Hepatocyte (in vitro differentiated cells): ENCODE measurements at regions not wholly inside any gene's neighbourhood (a gene's known extent, or its start where the extent isn't known, plus 50 kb on each side); places are given as distances from the start of the nearest gene placed in this dataset.
"Not testable (repeated sequence)": the region's sequence is repeated elsewhere in the genome, so short reads cannot be mapped to it uniquely, and the experiment has no call there.

ENCODE experiments used
- DNase-seq: peaks from one replicate; pipeline ENCODE4 v3.0.0-alpha.2; 2016; ENCODE audit warnings: low spot score
- H2AFZ ChIP-seq: fragments of 200-600 bp; sonication (generic); 2 replicates; pipeline ENCODE4 v1.6.0; 2016; ENCODE audit warnings: antibody characterized with exemption, mild to moderate bottlenecking
- H3K27ac ChIP-seq: fragments of 200-600 bp; sonication (generic); 2 replicates; pipeline ENCODE4 v1.5.1; 2016; ENCODE audit warnings: mild to moderate bottlenecking
- H3K27me3 ChIP-seq: fragments of 200-600 bp; sonication (generic); 2 replicates; pipeline ENCODE4 v1.6.1; 2016
- H3K36me3 ChIP-seq: fragments of 200-600 bp; sonication (generic); replicated peaks from 2 replicates; pipeline ENCODE4 v1.5.1; 2016; ENCODE audit warnings: low read depth; ENCODE audit not compliant: insufficient read depth
- H3K4me1 ChIP-seq: fragments of 200-600 bp; sonication (generic); 2 replicates; pipeline ENCODE4 v1.5.1; 2016; ENCODE audit warnings: mild to moderate bottlenecking, moderate library complexity; ENCODE audit not compliant: insufficient read depth
- H3K4me2 ChIP-seq: fragments of 200-600 bp; sonication (generic); 2 replicates; pipeline ENCODE4 v1.6.0; 2016
- H3K4me3 ChIP-seq: fragments of 200-600 bp; sonication (generic); 2 replicates; pipeline ENCODE4 v1.5.1; 2016; ENCODE audit warnings: mild to moderate bottlenecking
- H3K79me2 ChIP-seq: fragments of 200-600 bp; sonication (generic); 2 replicates; pipeline ENCODE4 v1.6.0; 2017; ENCODE audit warnings: mild to moderate bottlenecking
- H3K9me2 ChIP-seq: fragments of 200-600 bp; sonication (generic); replicated peaks from 2 replicates; pipeline ENCODE4 v1.6.0; 2017; ENCODE audit warnings: mild to moderate bottlenecking; ENCODE audit not compliant: insufficient read depth
- H3K9me3 ChIP-seq: fragments of 200-600 bp; sonication (generic); 2 replicates; pipeline ENCODE4 v1.5.1; 2016; ENCODE audit warnings: low read depth, mild to moderate bottlenecking
- H4K20me1 ChIP-seq: fragments of 200-600 bp; sonication (generic); 2 replicates; pipeline ENCODE4 v1.6.0; 2016; ENCODE audit warnings: mild to moderate bottlenecking; ENCODE audit not compliant: insufficient read depth, poor library complexity, severe bottlenecking
- CTCF ChIP-seq: fragments of 200-600 bp; sonication (generic); IDR thresholded peaks from 2 replicates; pipeline ENCODE4 v1.5.1; 2016; ENCODE audit warnings: antibody characterized with exemption, mild to moderate bottlenecking; ENCODE audit not compliant: poor library complexity
- EZH2 ChIP-seq: fragments of 200-600 bp; sonication (generic); IDR thresholded peaks from 2 replicates; pipeline ENCODE4 v1.6.1; 2016; ENCODE audit warnings: antibody characterized with exemption, mild to moderate bottlenecking, borderline replicate concordance
- EZH2phosphoT487 ChIP-seq: fragments of 200-600 bp; sonication (generic); IDR thresholded peaks from one replicate; pipeline ENCODE4 v1.6.1; 2018; ENCODE audit warnings: antibody characterized with exemption, mild to moderate bottlenecking, low read depth, moderate library complexity; ENCODE audit not compliant: unreplicated experiment, severe bottlenecking
- WGBS: methylation state at CpG from one replicate; pipeline ENCODE4 v1.1.6; 2016; ENCODE audit warnings: low lambda C conversion rate; ENCODE audit errors: missing lambda C conversion rate; 5-methylcytosine and 5-hydroxymethylcytosine counted together

GRCh38 chr1:82059959-82060358 is 259.2 kb downstream of the ADGRL2 start:
- Histone ChIP-seq H3K9me3 (no peaks in the 10 kb centered on the region), H2AFZ (no peak overlapping the region), H3K79me2 (no peaks in the 10 kb centered on the region), H3K27me3 (no peaks in the 10 kb centered on the region), H3K4me2 (no peak overlapping the region), H3K36me3 (no peaks in the 10 kb centered on the region), H3K9me2 (no peaks in the 10 kb centered on the region), H3K27ac (no peak overlapping the region), H3K4me3 (no peak overlapping the region), H3K4me1 (no peaks in the 10 kb centered on the region), H4K20me1 (no peaks in the 10 kb centered on the region)
- WGBS = 63% methylated on average over 3 of the region's 3 CpGs
- DNase-seq = no peak
- TF ChIP-seq EZH2 (no peak), EZH2phosphoT487 (no peak), CTCF (no peak)

- Histone ChIP-seq H3K79me2 (no peaks in the 10 kb centered on the region), H3K27ac (no peak overlapping the region), H2AFZ (no peak overlapping the region), H4K20me1 (no peaks in the 10 kb centered on the region), H3K4me1 (no peaks in the 10 kb centered on the region), H3K9me3 (no peaks in the 10 kb centered on the region), H3K36me3 (no peaks in the 10 kb centered on the region), H3K27me3 (no peaks in the 10 kb centered on the region), H3K4me3 (no peak overlapping the region), H3K4me2 (no peak overlapping the region), H3K9me2 (no peaks in the 10 kb centered on the region)
- WGBS = 92% methylated on average over 4 of the region's 4 CpGs
- no peak for TF ChIP-seq EZH2
- no peak for TF ChIP-seq CTCF
- TF ChIP-seq EZH2phosphoT487 = no peak
- DNase-seq = no peak
These were observed 256.3 kb downstream of the ADGRL2 start for GRCh38 chr1:82057011-82057410.

GRCh38 chr1:82055375-82055774 is 254.6 kb downstream of the ADGRL2 start:
- not testable (repeated sequence) for H3K4me3 ChIP-seq, H3K4me1 ChIP-seq, H3K36me3 ChIP-seq

GRCh38 chr1:82052563-82052962 is 251.8 kb downstream of the ADGRL2 start:
- H3K4me1 ChIP-seq = no peaks in the 10 kb centered on the region
- no peaks in the 10 kb centered on the region for H3K36me3 ChIP-seq
- no peaks in the 10 kb centered on the region for H4K20me1 ChIP-seq
- H3K9me3 ChIP-seq = no peaks in the 10 kb centered on the region
- H3K9me2 ChIP-seq = no peaks in the 10 kb centered on the region
- no peak overlapping the region for H3K4me3 ChIP-seq
- no peak for DNase-seq
- H3K27ac ChIP-seq = no peak overlapping the region
- no peaks in the 10 kb centered on the region for H3K79me2 ChIP-seq
- TF ChIP-seq EZH2phosphoT487 (no peak), EZH2 (no peak), CTCF (no peak)
- H3K27me3 ChIP-seq = no peaks in the 10 kb centered on the region
- H2AFZ ChIP-seq = no peak overlapping the region
- H3K4me2 ChIP-seq = no peak overlapping the region
- 91% methylated on average over 1 of the region's 1 CpG for WGBS

More at GRCh38 chr1:82055375-82055774, 254.6 kb downstream of the ADGRL2 start:
- H4K20me1 ChIP-seq, DNase-seq, H3K4me2 ChIP-seq, H2AFZ ChIP-seq, H3K9me2 ChIP-seq, H3K9me3 ChIP-seq, H3K27me3 ChIP-seq, H3K79me2 ChIP-seq, H3K27ac ChIP-seq: not testable (repeated sequence)
- 91% methylated on average over 4 of the region's 4 CpGs for WGBS
